A673 (cell line): ENCODE measurements at regions not wholly inside any gene's neighbourhood (a gene's known extent, or its start where the extent isn't known, plus 50 kb on each side); places are given as distances from the start of the nearest gene placed in this dataset.

Source experiments
- BruUV-seq: library from RNA; stranded (reverse); fragments of 400-500 nt; replicated peaks from 2 replicates; lab custom pipeline; 2021; lab: Mats Ljungman, UMichigan
- CTCF ChIA-PET: fragments of 300-600 bp; sonication (Branson Sonifier 250); formaldehyde crosslinking; loops from one replicate; lab custom pipeline; 2022; ENCODE audit warnings: antibody characterized with exemption; lab: Charles Lee
- POLR2A ChIA-PET: fragments of 300-600 bp; sonication (Branson Sonifier 250); formaldehyde crosslinking; loops from one replicate; lab custom pipeline; 2022; ENCODE audit warnings: antibody characterized with exemption; ENCODE audit not compliant: low non-redundant PET; lab: Charles Lee
- DNase-seq: peaks from one replicate; pipeline ENCODE4 v3.0.0-alpha.2; 2015; ENCODE audit warnings: low spot score
- H3K27ac ChIP-seq: fragments of 200-600 bp; sonication (generic); 2 replicates; pipeline ENCODE4 v1.5.1; 2016; ENCODE audit warnings: mixed run types, low read depth, mild to moderate bottlenecking, mixed read lengths, antibody characterized with exemption, low read length; ENCODE audit not compliant: poor library complexity, severe bottlenecking
- H3K27me3 ChIP-seq: fragments of 200-600 bp; sonication (generic); replicated peaks from 2 replicates; pipeline ENCODE4 v1.6.1; 2017; ENCODE audit warnings: mixed run types, low read depth, mild to moderate bottlenecking, mixed read lengths, antibody characterized with exemption, low read length; ENCODE audit not compliant: insufficient read depth, poor library complexity
- H3K36me3 ChIP-seq: fragments of 200-600 bp; sonication (generic); 2 replicates; pipeline ENCODE4 v1.6.1; 2016; ENCODE audit warnings: mixed run types, mild to moderate bottlenecking, mixed read lengths, antibody characterized with exemption, low read length; ENCODE audit not compliant: insufficient read depth, poor library complexity, severe bottlenecking
- H3K4me1 ChIP-seq: fragments of 200-600 bp; sonication (generic); 2 replicates; pipeline ENCODE4 v1.6.1; 2017; ENCODE audit warnings: mixed run types, mild to moderate bottlenecking, mixed read lengths, antibody characterized with exemption, low read length; ENCODE audit not compliant: insufficient read depth, poor library complexity, severe bottlenecking
- H3K4me3 ChIP-seq: fragments of 200-600 bp; sonication (generic); 2 replicates; pipeline ENCODE4 v1.5.1; 2016; ENCODE audit warnings: low read depth, mixed run types, mild to moderate bottlenecking, mixed read lengths, low read length; ENCODE audit not compliant: poor library complexity, severe bottlenecking
- H3K9me3 ChIP-seq: fragments of 200-600 bp; sonication (generic); 2 replicates; pipeline ENCODE4 v1.6.1; 2016; ENCODE audit warnings: mixed run types, low read depth, mild to moderate bottlenecking, mixed read lengths, antibody characterized with exemption, low read length; ENCODE audit not compliant: poor library complexity, severe bottlenecking
- EZH2 ChIP-seq: fragments of 200-600 bp; sonication (generic); IDR thresholded peaks from 2 replicates; pipeline ENCODE4 v1.6.1; 2017; ENCODE audit warnings: borderline replicate concordance, low read depth, mild to moderate bottlenecking, mixed read lengths, antibody characterized with exemption, low read length; ENCODE audit not compliant: poor library complexity, severe bottlenecking
- intact Hi-C: fragments of 100-400 bp; cut with micrococcal nuclease; formaldehyde crosslinking; loops from one replicate; pipeline ENCODE4 v1.10.0; 2022; ENCODE audit not compliant: unreplicated experiment
- TF ChIP-seq, protein P1 (sequence below): fragments of 300-800, 200-600 bp; sonication (generic); conservative IDR thresholded peaks from 2 replicates; pipeline ENCODE4 v1.5.1; 2017; ENCODE audit warnings: low read depth, mild to moderate bottlenecking, antibody characterized with exemption, low read length, moderate library complexity, mixed read lengths

DNA sequence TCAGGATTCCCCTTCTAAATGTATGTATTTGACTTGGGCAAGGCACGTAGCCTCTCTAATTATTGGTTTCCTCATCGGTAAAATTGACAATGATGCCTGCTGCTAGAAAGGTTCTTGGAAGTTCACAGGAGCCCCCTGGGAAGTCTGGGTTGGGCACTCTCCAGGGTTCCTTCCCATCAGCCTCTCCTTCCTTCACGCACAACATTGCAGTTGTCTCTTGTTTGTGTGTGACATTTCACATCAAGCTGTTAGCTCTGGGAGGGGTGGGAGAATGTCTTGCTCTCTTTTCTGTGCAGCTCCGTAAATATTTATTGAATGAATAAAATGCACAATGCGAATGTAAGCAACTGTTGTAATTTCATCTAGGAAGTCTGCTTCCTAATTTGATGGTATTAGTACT is 153.2 kb upstream of the PRICKLE1 start:
- Histone ChIP-seq H3K9me3 (no peaks in the 10 kb centered on the region), H3K36me3 (no peaks in the 10 kb centered on the region), H3K4me1 (peaks cover 5% of the 10 kb centered on the region), H3K27ac (no peak overlapping the region), H3K27me3 (no peaks in the 10 kb centered on the region), H3K4me3 (no peak overlapping the region)
- POLR2A ChIA-PET = no interaction called here
- no TSS peak for BruUV-seq
- DNase-seq = peak; percentile 37
- CTCF ChIA-PET = no interaction called here
- TF ChIP-seq, protein P1, sequence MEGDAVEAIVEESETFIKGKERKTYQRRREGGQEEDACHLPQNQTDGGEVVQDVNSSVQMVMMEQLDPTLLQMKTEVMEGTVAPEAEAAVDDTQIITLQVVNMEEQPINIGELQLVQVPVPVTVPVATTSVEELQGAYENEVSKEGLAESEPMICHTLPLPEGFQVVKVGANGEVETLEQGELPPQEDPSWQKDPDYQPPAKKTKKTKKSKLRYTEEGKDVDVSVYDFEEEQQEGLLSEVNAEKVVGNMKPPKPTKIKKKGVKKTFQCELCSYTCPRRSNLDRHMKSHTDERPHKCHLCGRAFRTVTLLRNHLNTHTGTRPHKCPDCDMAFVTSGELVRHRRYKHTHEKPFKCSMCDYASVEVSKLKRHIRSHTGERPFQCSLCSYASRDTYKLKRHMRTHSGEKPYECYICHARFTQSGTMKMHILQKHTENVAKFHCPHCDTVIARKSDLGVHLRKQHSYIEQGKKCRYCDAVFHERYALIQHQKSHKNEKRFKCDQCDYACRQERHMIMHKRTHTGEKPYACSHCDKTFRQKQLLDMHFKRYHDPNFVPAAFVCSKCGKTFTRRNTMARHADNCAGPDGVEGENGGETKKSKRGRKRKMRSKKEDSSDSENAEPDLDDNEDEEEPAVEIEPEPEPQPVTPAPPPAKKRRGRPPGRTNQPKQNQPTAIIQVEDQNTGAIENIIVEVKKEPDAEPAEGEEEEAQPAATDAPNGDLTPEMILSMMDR = no peak
- no peak for TF ChIP-seq EZH2
- intact Hi-C loops = no loop called here

DNA sequence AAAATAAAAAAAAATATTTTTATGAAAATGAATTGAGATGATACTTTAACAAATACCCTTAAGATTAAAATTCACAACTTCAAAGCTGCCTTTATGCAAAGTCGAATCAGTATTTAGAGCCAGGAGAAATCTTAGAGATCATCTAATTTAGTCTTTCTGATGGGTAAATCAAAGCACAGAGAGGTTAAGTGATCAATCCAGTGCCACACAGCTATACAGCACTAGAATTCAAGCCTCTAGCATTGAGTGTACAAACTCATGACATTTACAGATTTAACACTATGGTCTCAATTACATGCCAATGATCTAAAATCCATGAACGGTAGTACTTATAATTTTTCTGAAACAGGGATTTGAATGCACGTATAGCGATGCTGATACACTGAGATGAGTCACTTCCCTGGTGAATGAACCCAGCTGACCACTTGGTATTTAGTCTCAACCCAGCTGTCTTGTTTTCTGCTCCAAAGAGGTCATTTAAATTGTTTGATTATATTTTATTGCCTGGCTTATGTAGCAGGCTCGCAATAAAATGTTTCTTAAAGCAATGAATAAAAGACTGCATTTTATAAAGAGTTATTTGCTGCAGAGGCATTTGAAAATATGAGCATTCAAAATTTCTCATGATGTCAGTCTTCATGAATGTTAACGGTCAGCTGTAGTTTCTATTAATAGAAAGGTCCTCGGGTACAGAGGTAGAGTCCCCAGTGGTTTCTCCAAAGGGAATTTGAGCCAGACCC is 152.4 kb upstream of the PRICKLE1 start:
- H3K27ac ChIP-seq = no peak overlapping the region
- no peak for DNase-seq

GRCh38 chr12:42741091-42741490 is 151.5 kb upstream of the PRICKLE1 start:
- no TSS peak for BruUV-seq
- intact Hi-C loops = no loop called here
- no peaks in the 10 kb centered on the region for H3K36me3 ChIP-seq
- H3K27ac ChIP-seq = no peak overlapping the region
- no peak for TF ChIP-seq EZH2
- TF ChIP-seq, protein P1 = no peak
- no peaks in the 10 kb centered on the region for H3K9me3 ChIP-seq
- peaks cover 5% of the 10 kb centered on the region for H3K4me1 ChIP-seq
- no peak for DNase-seq
- POLR2A ChIA-PET = no interaction called here
- H3K27me3 ChIP-seq = no peaks in the 10 kb centered on the region
- no peak overlapping the region for H3K4me3 ChIP-seq
- CTCF ChIA-PET = no interaction called here

More for the DNA sequence above, 152.4 kb upstream of the PRICKLE1 start:
- POLR2A ChIA-PET = no interaction called here
- no peaks in the 10 kb centered on the region for H3K9me3 ChIP-seq
- TF ChIP-seq, protein P1 = no peak
- no peak for TF ChIP-seq EZH2
- H3K27me3 ChIP-seq = no peaks in the 10 kb centered on the region
- CTCF ChIA-PET = no interaction called here
- no peak overlapping the region for H3K4me3 ChIP-seq
- peaks cover 5% of the 10 kb centered on the region for H3K4me1 ChIP-seq
- no TSS peak for BruUV-seq
- intact Hi-C loops = no loop called here
- H3K36me3 ChIP-seq = no peaks in the 10 kb centered on the region
